Iris pigment epithelial cell (primary cell): ENCODE measurements at regions not wholly inside any gene's neighbourhood (a gene's known extent, or its start where the extent isn't known, plus 50 kb on each side); places are given as distances from the start of the nearest gene placed in this dataset.
A peak's percentile ranks its signal among the peaks of the same experiment; 100 is the strongest.

Source experiments
- DNase-seq: peaks from one replicate; pipeline ENCODE4 v3.0.0-alpha.2; 2011; ENCODE audit warnings: low read depth

DNA sequence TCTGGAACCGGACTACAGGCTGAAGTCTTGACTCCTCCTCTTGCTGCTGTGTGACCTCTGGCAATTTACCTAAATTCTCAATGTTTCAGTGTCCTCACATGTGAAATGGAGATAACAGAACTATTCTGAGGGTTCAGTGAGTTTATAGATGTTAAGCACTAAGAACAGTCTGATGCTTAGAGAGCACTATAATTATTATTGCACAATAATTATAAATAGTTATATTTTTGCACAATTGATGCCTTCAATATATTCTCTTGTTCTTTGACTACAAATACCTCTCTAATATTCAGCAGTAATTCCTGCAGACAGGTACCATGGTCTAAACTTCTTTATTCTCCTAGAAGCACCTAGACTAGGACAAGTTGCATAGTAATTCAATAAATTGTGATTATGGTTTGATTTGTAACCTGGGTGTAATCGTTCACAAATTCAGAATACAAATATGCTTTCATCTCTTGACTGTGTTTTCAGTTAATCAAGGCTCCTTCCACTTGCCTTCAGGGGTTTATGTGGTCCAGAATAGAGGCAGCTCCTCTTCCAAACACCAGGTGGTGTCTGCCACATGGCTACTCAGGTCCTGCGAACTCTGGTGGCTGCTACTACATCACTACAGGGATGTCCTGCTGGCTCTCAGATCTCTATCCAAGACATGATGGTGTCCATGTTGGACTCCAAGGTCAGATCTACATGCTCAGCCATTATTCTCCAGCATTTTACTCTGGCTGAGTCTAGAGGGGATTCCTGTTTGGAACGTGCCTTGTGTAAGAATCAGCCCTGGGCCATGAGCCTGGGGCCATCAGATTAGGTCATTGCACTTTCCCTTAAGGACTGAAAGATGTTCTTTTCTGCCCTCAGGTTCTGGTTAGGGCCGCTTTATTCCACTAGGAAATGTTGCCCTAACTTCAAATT, 103.4 kb downstream of the QRFPR start:
- peak; percentile 16 for DNase-seq

DNA sequence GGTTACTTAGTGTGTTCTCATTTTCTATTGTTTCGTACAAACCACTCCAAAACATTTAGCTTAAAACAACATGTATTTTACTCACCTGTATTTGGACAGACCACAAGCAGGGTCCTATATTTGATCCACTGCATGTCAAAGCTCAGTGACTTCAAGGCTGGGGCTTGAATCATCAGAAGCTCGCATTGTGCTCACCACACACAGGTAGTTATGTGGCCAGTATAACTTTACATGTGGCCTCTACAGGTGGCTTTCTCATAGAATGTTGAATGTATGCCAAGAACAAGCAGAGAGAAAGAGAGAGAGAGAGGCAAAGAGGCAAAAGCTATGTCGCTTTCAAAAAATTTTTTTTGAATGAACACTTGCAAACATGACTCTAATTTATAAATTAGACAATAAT, 107.6 kb downstream of the QRFPR start:
- DNase-seq = no peak

DNA sequence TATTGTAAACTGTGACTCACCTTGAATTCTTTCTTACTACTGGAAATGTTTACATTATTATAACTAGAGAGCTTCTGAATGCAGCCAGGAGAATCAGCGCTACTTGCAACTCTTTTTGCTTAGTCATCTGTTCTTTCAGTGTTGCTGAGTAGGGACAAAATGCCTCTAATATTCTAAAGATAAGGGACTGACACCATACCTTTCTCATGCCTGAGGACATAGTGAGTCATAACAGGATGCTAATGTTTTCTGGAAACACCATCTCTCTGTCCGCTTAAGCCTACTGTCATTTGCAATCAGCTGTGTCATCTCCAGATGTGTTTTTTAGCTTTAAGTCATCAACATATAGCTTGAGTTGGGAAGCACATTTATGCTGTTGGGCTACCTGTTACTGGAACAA, 108.3 kb downstream of the QRFPR start:
- peak; percentile 91 for DNase-seq

DNA sequence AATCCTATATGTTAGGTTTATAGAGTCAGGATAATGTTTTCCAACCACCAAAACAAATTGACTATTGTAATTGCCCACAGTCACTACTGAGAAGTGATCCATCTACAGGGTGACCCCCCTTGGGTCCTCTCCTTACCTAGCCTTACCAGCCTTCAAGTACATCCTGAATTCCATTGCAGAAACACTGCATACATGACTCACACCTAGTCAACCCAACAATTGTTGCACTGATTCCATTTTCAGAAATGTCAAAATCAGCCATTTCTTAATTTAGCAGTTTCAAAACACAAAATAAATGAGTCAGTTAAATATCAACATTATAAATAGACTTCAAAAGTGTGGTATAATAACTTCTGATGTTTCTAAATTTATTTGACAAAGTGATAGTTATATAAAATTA, 106.3 kb upstream of the TNIP3 start:
- peak; percentile 53 for DNase-seq

GRCh38 chr4:121269001-121269400, 104.9 kb upstream of the TNIP3 start:
- no peak for DNase-seq

DNA sequence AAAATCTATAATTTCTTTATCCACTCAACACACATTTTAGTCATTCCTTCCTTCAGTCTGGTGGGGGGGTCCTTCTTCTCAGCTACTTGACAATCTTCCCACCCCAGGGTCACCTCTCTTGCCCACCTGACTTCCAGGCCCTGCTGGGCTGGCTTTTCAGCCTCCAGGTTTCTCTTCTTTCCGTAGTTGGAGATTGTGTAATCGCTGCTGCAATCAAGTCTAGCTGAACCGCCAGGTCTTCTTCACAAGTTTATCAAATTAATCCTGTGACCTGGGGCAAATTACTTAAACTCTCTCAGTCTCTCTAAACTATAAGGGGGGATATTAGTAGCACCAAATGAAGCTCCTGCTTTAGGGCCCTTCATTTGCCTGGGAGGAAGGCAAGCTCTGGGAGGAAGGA, 102.9 kb upstream of the TNIP3 start:
- peak; percentile 42 for DNase-seq

GRCh38 chr4:121256887-121257466, 92.9 kb upstream of the TNIP3 start:
- peak; percentile 52 for DNase-seq

GRCh38 chr4:121255986-121256750, 92.0 kb upstream of the TNIP3 start:
- DNase-seq = peak; percentile 98

GRCh38 chr4:121253961-121254360, 89.8 kb upstream of the TNIP3 start:
- no peak for DNase-seq

DNA sequence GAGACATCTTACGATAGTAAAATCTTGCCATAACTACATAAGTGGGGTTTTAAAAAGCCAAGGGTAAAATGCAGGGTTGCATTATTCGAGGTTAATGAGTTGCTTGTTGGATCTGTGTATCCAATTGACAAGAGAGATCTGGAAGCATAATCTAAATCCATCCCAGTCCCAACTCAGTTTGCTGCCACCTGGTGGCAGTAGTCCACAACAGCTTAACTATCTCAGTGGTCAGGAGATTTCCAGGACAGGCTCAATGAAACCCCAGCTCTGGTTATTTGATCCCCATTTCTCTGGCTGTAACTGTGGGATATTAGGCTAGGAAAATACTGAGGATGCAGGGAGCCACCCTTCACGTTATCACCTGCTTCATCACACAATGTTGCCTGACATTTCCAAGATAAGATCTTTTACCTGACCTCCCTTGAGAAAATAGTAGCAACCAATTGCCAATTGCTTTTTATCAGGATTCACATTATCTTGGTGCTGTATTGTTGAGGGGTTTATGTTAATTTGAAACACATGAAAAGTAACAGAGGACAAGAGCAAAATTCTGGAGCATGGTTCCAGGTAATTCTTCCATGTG, 88.2 kb upstream of the TNIP3 start:
- DNase-seq = peak; percentile 74

DNA sequence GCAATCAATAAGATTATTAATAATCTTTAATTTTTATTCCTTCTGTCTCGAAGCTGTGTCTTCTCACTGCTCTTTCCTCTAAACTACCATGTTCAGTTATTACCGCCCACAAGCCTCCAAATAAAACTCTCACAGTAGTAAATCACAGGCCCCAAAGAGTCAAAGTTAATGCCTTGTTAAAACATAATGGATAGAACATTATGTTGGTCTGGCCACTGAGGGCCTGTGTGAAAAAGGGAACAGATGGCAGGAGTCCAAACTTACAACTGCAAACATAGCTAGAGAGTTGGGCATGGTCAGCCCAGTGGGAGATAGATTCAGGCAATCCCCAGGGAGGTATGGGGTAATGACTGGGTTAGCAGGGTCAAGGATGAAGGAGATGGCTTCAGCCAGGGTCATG, 84.6 kb upstream of the TNIP3 start:
- DNase-seq = no peak

- DNase-seq = no peak
Observed at GRCh38 chr4:121246698-121247097, 82.6 kb upstream of the TNIP3 start.

- peak; percentile 30 for DNase-seq
Observed at GRCh38 chr4:121243485-121243884, 79.4 kb upstream of the TNIP3 start.

DNA sequence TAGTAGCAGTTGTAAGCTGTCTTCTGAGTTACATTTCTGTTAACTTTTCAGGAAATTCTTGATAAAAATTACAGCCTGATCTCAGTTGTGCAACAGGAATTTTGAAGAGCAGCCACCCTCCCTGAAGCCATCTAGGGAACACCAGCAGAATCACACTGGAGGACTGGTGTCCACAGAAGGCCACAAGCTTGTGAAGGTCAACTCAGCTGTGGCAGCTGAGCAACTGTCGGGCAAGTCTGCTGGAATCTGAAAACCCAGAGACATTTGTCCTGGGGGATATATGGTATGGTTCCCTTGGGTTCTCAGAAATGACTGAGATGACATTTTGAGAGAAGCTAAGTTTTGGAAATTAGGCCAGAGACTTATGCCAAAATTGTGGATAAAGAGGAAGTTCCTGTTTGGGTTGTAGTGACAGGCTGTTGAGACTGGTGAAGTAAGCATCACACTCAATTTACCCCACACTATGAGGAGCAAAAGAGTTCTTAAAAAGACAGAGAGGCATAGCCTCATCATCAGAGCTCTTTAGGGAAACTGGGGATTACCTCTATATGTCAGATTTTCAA, 78.1 kb upstream of the TNIP3 start:
- DNase-seq = no peak

DNA sequence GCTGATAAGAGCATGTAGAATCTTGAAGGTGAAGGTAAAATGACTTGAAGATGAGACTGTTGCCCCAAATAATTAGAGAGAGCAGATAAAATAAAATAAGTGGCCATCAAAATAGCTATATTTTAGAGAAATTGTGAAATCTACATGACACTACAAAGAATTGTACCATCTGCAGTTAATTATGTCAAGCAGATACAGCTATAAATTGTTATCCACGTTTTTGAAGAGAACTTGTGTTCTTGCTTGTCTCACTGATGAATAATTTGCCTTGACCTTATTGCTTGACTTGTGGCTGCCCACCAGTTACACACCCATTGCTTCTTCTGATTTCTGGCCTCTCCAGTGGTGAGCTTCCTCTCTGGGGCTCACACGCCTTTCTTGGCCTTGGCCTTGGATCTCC, 75.8 kb upstream of the TNIP3 start:
- no peak for DNase-seq

- no peak for DNase-seq
Observed at GRCh38 chr4:121238461-121238860, 74.3 kb upstream of the TNIP3 start.

DNA sequence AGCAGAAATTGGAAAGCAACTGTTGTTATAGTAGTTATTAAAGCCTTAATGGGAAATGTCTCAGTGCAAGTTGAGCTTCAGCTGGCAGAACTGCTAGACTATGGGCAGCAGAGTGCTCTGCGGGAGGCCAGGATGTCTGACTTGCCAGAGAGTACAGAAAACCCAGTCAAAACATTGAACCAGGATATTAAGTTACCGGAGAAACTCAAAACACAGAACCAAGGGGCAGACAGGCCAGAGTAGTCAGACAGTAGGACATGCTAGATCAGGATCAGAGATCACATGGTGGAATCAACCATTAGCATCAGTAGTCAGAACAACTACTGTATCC, 72.9 kb upstream of the TNIP3 start:
- DNase-seq = peak; percentile 54

DNA sequence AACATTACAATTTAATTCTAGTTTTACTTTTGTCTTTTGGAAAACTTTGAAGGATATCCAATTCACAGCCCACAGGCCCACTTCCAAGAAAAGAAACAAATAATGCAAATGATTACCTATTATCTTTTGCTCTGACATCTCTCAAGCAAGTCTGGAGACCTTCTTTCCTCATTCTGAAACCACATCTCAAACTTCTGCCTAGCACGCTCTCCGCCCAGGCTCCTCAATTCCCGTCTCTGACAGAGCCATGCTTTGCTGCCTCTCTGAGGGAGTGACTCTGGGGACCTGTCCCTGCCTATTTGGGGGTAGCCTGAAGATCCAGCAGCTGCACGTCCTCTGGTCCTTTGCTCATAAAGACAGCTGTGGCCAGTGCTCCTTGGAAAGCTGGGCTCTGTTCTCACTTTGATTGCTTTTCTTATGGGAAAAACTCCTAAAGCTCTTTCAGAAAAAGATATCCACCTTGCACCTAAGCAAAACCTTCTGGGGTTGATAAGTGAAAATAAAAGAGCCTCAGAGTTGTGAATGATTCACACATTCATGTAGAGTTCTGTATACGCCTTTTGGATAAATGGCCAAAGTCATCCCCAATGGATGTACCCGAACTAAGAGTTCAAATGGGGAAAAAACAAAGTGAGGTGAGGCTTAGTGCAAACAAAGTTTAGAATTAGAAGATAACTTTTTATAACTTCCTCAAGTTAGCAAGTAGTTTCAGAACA, 72.4 kb upstream of the TNIP3 start:
- DNase-seq = no peak

GRCh38 chr4:121233982-121234381, 69.9 kb upstream of the TNIP3 start:
- no peak for DNase-seq

DNA sequence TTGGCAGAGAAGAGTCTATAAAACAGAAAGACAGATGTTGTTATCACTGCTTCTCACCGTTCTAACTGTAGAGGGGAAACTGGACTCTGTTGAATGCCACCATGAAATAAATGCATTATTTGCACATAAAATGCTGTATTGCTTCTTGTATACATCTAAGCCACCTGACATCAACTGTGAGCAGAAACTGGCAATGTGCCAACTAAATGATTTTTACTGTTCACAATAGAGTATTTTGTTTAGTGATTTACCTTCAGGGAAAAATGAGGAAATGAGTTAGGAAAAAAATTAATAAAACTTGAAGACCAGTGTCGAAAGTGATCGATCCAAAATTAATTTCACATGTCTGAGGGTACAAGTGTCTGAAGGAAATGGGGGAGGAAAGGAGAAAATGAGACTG, 65.9 kb upstream of the TNIP3 start:
- DNase-seq = no peak

DNA sequence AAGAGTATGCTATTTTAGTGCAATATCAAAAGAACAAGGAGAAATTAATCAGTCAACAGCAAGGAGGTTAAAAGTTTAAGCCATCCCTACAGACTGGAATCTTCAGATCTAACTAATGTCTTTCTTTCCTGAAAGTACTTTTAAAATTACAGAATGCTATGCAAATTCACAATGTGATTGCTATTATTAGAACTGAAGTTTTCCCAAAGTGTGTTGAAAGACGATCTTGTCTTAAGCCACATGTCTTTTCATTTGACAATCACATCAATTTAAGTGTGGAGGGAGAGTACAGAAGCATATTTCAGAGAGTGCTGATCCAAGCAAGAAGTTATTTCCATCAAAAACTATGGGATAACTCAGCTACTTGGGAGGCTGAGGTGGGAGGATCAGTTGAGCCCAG, 64.7 kb upstream of the TNIP3 start:
- DNase-seq = no peak

DNA sequence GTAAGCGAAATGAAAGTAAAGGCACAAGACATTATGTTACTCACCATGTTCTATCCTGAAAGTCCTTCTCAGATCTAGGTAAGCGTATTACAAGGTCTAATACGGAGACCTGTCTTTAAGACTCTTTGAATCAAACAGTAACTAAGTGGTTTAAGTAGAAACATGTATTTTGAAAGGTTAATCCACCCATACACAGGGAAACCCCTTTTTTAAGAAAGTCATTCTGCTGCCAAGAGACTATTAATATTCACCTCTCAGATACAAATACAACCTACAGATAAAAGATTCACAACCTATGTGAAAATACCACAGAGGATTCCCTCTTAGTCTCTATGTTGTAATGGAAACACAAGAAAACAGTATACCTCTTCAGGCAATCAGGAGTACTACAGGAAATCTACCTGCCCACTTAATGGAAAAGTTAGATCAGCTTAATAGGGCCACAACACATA, 63.2 kb upstream of the TNIP3 start:
- no peak for DNase-seq
